ENCODE measurements at regions not wholly inside any gene's neighbourhood (a gene's known extent, or its start where the extent isn't known, plus 50 kb on each side); places are given as distances from the start of the nearest gene placed in this dataset.
"Not testable (repeated sequence)": the region's sequence is repeated elsewhere in the genome, so short reads cannot be mapped to it uniquely, and the experiment has no call there.

DNA sequence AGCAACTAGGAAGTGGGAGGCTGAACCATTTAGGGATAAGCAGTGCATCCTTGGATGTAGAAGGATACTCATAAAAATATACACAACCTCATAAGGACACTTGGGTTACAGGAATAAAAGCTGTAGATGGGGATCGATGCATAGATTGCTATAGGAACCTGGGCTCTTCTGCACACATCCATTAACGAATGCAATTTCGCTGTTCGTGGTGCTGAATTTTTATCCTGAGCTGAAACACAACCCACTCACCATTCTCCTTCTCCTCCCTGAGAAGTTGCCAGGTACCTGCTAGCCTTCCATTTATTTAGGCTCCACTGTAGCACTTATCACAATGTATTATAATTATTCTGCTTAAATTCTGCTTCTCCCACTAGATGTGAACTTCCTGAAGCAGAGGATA is 320.6 kb upstream of the BRINP1 start:
- DNase-seq (ENCODE audit: low read depth) (no peak), FAIRE-seq (no peak)
- TF ChIP-seq, protein P1, sequence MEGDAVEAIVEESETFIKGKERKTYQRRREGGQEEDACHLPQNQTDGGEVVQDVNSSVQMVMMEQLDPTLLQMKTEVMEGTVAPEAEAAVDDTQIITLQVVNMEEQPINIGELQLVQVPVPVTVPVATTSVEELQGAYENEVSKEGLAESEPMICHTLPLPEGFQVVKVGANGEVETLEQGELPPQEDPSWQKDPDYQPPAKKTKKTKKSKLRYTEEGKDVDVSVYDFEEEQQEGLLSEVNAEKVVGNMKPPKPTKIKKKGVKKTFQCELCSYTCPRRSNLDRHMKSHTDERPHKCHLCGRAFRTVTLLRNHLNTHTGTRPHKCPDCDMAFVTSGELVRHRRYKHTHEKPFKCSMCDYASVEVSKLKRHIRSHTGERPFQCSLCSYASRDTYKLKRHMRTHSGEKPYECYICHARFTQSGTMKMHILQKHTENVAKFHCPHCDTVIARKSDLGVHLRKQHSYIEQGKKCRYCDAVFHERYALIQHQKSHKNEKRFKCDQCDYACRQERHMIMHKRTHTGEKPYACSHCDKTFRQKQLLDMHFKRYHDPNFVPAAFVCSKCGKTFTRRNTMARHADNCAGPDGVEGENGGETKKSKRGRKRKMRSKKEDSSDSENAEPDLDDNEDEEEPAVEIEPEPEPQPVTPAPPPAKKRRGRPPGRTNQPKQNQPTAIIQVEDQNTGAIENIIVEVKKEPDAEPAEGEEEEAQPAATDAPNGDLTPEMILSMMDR (IDR thresholded peaks at IDR 0.05; ENCODE audit: insufficient read depth, low read length, severe bottlenecking) = no peak
- Histone ChIP-seq H3K27me3 (ENCODE audit: control insufficient read depth, insufficient read depth, low read length) (no peaks in the 10 kb centered on the region), H3K4me3 (ENCODE audit: low read depth, low read length) (no peak overlapping the region), H3K36me3 (ENCODE audit: control insufficient read depth, insufficient read depth, low read length) (no peaks in the 10 kb centered on the region)

DNA sequence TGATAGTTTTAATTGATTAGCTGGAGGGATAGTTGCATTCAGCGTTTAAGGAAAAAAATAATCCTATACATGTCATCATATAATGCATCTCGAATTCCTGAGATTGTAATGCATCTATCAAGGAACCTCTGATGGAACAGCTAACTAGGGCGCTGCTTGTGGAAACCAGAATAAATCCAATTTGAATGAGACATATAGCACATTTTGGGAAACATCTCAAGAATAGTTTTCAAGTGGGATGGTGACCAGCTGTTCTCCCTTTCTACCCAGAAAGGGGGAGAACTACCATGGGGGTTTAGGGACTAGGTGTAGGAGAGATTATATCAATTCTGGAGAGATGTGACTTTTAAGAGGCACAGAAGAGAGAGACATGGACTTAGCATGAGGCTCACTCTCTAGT is 319.3 kb upstream of the BRINP1 start:
- TF ChIP-seq, protein P1 (IDR thresholded peaks at IDR 0.05; ENCODE audit: insufficient read depth, low read length, severe bottlenecking) = no peak
- FAIRE-seq (no peak), DNase-seq (ENCODE audit: low read depth) (no peak)
- Histone ChIP-seq H3K4me3 (ENCODE audit: low read depth, low read length) (no peak overlapping the region), H3K36me3 (ENCODE audit: control insufficient read depth, insufficient read depth, low read length) (no peaks in the 10 kb centered on the region), H3K27me3 (ENCODE audit: control insufficient read depth, insufficient read depth, low read length) (no peaks in the 10 kb centered on the region)

DNA sequence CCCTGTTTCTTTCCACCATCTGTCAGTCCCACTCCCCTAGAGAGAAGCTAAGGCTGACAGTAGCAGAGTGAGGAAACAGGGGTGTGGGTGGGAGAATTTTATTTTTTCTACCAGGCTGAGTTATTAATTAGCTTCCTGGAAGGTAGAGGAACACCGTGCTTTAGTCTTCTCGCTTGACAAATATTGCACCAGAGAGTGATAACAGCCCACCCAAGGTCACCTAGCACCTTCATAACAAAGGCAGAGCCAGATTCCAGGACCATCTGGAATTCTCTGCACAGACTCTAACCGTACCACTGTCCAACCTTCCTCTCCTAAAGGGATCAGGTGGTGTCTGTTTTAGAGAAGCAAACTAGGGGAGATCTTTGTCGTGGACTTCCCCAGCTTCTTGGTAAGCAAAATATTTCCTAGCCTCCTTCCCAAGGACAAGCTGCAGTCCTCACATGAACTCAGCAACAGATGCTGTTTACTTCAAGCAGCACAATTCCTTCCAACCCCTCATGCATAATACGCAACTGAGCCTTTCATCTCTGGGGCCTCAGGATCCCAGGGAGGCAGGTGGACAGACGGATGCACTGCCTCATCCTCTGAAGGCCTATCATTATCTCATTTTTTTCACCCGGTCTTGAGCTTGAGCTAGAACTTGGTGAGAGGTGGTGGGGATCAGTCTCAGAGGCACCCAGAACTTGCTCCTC is 308.7 kb upstream of the BRINP1 start:
- FAIRE-seq (no peak), DNase-seq (ENCODE audit: low read depth) (no peak)
- TF ChIP-seq, protein P1 (IDR thresholded peaks at IDR 0.05; ENCODE audit: insufficient read depth, low read length, severe bottlenecking) = no peak
- H3K27me3 ChIP-seq (ENCODE audit: control insufficient read depth, insufficient read depth, low read length) = no peaks in the 10 kb centered on the region
- H3K36me3 ChIP-seq (ENCODE audit: control insufficient read depth, insufficient read depth, low read length) = no peaks in the 10 kb centered on the region
- no peak overlapping the region for H3K4me3 ChIP-seq (ENCODE audit: low read depth, low read length)

DNA sequence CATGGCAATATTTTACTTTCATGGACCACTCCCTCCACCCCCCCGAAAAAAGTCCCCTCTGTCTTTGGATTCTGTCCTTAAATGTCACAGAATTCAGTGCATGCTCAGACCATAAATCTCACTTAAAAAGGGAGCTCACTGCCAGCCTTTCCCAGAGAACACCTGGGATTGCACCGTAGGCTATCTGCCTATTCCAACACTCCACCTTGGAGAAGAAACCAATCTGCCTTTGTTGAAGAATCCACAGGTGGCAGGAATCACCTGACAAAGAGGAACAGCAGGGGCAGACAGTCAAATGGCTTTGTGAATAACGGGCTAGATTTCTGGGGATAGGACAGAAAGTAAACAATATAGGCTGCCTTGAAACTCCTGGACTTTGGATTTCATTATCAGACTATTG is 306.7 kb upstream of the BRINP1 start:
- FAIRE-seq (no peak), DNase-seq (ENCODE audit: low read depth) (no peak)
- TF ChIP-seq, protein P1 (IDR thresholded peaks at IDR 0.05; ENCODE audit: insufficient read depth, low read length, severe bottlenecking) = no peak
- Histone ChIP-seq H3K4me3 (ENCODE audit: low read depth, low read length) (no peak overlapping the region), H3K36me3 (ENCODE audit: control insufficient read depth, insufficient read depth, low read length) (no peaks in the 10 kb centered on the region), H3K27me3 (ENCODE audit: control insufficient read depth, insufficient read depth, low read length) (no peaks in the 10 kb centered on the region)

DNA sequence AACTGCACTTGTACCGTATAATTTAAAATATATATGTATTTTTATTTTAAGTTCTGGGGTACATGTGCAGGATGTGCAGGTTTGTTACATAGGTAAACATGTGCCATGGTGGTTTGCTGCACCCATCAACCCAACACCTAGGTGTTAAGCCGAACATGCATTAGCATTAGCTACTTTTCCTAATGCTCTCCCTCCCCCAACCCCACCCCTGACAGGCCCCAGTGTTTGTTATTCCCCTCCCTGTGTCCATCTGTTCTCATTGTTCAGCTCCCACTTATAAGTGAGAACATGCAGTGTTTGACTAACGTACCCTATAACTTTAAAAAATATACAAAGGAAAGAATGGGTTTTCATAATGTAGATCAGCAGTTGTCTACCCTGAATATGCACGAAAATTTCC is 303.5 kb upstream of the BRINP1 start:
- not testable (repeated sequence) for DNase-seq (ENCODE audit: low read depth); H3K27me3 ChIP-seq (ENCODE audit: control insufficient read depth, insufficient read depth, low read length); FAIRE-seq; H3K4me3 ChIP-seq (ENCODE audit: low read depth, low read length); H3K36me3 ChIP-seq (ENCODE audit: control insufficient read depth, insufficient read depth, low read length)

DNA sequence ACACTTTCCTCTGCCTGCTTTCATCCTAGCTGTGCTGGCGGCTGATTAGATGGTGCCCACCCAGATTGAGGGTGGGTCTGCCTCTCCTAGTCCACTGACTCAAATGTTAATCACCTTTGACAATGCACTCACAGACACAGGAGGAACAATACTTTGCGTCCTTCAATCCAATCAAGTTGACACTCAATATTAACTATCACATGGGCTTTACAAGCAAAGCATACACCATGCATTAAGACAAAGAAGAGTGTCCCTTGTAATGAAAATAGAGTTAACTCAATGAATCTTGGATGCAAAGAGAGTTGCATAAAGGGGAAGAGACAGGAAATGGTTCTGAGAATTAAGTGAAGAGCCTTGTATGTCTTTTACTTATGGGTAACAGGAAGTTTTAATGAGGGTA is 298.7 kb upstream of the BRINP1 start:
- DNase-seq (ENCODE audit: low read depth) (no peak), FAIRE-seq (no peak)
- no peak overlapping the region for H3K4me3 ChIP-seq (ENCODE audit: low read depth, low read length)
- H3K27me3 ChIP-seq (ENCODE audit: control insufficient read depth, insufficient read depth, low read length) = no peaks in the 10 kb centered on the region
- H3K36me3 ChIP-seq (ENCODE audit: control insufficient read depth, insufficient read depth, low read length) = no peaks in the 10 kb centered on the region
- TF ChIP-seq, protein P1 (IDR thresholded peaks at IDR 0.05; ENCODE audit: insufficient read depth, low read length, severe bottlenecking) = no peak

Measured in bronchial epithelial cell (primary cell).